ENCODE measurements at regions not wholly inside any gene's neighbourhood (a gene's known extent, or its start where the extent isn't known, plus 50 kb on each side); places are given as distances from the start of the nearest gene placed in this dataset.
"Not testable (repeated sequence)": the region's sequence is repeated elsewhere in the genome, so short reads cannot be mapped to it uniquely, and the experiment has no call there.

DNA sequence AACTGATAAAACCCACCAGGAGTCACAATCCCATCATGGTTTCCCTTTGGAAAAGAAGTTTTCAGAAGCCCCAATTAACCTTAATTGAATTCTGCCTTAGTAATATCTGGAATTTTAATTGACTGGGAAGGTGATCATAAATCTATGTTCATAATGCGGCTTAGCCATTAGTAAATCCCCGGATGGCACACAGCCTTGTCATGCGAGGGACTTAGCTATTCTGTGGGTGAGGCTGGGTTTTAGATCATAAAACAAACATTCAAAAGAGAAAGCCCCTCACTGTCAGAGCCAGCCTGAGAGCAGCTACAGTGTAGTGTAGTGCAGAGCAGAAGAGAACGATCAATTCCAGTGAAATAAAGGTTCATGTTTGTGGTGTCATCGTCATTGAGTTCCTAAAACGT, 124.0 kb upstream of the NOCT start:
- no peak for DNase-seq

DNA sequence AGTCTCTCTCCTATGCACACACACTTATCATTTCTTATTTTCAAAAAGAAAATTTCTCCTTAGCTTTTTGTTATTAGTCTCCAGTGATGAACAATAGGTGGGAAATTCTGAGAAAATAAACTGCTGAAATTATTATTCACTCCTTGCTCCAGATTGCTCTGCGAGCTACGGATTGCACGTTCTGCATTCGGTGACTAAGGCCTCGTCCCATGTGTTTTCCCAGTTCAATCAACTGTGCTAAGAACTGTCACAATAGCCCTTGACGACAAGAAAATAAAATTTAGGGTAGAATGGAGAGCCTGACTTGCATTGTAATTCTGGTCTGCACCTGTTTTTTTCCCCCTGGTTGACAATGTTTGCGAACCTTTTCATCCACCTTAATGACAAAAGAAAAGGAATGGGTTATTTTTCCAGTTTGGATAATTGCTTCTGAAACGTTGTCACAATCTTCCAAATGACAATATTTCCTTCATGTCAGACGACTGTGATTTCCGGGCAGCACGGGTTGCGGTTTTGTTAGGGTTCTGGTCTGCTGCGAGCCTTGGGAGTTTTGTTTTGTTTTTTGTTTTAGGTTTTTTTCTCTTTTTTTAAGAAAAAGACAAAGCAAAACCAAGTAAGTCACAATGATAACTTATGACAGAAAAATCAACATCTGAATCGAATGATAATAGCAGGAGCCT, 124.5 kb upstream of the NOCT start:
- DNase-seq, result no peak

- DNase-seq, result no peak
Observed at GRCh38 chr4:138889216-138889615, 126.4 kb upstream of the NOCT start.

DNA sequence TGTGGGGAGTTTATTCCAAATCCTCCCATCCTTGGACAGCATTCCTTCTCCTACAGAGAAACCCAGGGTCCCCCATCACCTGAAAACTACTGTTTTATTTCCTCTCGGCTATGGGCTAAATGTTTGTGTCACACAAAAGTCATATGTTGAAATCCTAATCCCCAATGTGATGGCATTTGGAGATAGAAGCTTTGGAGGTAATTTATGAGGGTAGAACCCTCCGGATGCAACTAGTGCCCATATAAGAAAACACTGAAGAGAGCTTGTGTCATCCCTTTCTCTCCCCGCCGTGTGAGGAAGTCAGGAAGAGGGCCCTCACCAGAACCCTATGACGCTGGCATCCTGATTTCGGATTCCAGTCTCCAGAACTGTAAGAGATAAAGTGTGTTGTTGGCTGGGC, 127.8 kb upstream of the NOCT start:
- DNase-seq, result no peak

DNA sequence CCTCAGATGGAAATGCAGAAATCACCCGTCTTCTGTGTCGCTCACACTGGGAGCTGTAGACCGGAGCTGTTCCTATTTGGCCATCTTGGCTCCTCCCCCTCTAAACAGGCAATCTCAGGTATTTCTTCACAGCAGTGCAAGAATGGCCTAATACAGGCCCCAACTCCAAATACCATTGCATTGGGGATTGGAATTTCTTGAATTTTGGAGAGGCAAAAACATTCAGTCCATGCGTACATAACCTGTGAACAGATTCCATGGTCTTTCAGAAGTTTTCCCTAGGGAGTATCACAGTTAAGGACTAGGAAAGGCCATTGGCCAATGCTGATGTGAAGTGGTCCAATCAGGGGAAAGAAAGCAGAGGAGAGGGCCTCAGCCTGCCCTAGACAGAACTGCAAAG, 128.2 kb upstream of the NOCT start:
- DNase-seq, result no peak

DNA sequence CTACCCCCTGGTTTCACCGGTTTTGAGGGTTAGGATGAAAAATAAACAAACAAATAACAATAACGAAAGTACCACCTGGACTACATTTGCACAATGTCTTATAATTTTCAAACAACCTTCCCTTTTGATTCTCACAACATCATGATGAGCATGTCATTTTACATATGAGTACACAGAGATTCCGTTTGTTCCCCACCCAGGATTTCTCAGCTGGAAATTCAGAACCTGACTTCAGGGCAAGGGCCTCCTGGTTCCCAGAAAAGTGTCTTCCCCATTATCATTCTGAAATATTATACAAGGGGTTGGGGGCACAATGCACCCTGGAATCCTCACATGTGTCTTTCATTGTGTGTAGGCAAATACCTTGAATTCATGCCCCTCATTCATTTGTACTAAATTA, 135.8 kb upstream of the NOCT start:
- no peak for DNase-seq

DNA sequence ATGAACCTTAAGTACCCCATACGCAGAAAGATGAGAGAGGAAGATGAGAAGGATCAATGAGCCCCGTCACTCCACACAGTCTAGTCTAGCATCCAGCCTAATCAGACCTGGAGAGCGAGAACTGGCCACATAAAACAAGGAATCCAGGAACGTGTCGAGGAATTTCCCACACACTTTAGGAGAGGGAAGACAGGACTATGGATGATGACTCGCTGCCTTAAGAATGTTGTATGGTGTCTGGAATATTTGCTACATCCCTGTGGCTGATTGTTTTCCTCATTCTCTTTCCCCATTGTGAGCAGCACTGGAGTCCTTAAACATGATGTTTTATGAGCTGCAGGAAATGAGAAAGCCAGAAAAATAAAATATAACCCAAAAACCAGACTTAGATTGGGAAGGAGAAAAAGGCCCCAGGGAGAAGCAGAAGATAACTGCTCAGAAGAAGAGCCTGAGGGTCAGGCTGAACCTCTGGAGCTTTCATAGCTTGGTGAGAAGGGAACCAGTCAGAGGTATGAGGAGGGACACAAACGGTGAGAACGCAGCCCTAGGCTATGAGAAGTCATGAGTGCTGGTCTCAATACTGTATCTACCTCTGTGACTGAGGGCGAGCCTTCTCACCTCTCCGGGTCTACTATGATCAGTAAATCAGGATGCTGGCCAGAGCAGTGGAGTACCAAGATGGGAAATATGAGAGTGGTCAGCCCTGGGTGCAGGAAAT, 139.5 kb upstream of the NOCT start:
- DNase-seq, result no peak

DNA sequence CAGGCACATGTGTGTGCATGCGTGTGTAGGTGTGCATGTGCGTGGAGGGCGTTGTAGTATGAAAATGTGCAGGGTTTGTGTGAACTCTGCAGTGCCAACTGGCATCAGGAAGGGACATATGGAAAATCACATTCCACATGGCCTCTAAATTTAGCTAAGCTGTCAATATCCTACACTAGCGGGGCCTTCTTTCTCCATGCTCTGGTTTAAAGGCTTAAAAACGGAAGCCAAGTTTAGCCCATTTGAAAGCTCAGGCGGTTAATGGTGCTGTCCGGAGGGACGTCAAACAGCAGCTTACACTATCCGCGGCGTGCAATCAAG, 144.1 kb upstream of the NOCT start:
- no peak for DNase-seq

DNA sequence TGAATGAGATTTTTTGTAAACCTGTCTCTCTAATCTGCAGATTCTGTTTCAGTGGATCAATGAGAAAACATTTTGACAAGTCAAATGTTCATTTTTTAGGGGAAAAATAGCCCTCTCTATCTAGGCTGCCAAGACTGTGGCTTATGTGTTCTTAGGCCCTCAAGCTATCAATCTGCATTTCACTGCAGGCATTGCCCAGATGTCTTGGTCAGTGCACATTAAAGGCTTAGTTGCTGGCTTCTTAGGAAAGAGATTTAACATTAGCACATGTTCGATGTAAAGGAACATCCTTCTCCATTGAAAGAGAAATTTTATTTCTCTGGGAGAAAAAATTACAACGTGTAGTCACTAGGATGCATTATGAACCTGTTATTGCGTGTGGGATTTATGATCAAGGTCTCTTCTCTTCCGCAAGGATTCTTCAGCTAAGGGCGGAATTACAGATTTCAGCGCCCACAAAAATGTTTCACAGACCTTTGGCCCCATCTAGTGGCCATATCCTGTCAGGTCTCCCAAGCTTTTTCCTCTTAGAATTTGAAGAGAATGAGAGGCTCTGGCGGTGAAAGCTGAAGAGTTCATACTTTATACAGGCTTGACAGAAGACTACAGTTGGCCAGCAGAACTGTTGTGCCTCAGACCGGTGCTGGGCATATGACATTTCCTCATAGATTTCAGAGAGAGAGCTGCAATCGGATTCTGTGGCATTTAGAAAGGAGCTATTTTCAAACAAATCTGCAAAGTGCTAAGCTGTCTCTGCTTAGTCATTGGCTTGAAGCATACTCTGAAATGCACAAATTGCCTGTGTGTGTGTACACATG, 144.6 kb upstream of the NOCT start:
- DNase-seq, result no peak

DNA sequence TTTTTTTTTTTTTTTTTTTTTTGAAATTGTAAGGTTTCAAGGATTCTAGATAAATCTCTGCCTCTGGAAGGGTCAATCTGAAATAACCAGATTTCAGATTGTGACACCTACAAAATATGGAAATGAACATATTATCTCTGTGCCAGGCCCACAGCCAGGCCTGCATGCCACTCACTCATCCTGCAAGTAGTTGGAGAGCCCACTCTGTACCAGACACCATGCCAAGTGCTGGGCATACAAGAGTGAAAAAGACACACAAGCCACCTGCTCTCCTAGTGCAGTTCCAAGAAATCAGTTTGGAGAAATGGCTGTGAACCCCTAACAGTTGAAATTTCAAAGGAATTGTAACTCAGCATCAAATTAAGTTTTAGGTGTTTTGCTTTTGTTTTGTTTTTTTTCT, 145.9 kb upstream of the NOCT start:
- DNase-seq, result no peak

- DNase-seq, result no peak
Observed at GRCh38 chr4:138869165-138869564, 146.4 kb upstream of the NOCT start.

DNA sequence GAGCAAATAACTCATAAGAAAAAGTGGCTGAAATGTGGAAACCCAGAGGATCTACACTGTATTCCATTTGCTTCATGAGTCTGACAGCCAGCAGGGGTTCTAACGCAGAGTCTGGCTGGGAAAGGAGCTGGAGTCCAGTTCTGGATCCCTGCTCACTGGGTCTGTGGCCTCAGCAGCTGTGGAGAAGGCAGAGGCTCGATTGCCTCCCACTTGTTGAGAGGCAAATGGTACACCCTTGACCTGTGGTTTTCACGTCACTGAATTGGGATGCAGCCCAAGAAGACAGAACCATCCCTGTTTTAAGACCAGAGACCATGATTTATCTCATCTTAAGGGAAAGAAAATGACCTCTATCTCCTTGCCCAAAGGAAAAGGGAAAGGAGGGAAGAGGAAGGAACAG, 147.0 kb upstream of the NOCT start:
- DNase-seq, result no peak

DNA sequence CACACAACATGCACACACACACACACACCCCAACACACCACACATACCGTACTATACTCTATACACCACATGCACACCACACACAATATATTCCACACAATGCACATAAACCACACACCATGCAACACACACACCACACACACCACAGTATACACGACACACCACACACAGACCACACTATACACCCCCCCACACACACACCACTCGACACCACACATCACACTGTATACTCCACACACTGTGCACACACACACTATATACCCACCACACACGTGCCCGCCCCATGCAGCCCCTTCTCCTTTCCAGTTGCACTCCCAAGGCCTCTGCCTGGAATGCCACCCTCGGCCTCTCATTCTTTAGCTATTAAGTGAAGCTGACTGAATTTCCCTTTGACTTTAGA, 148.2 kb upstream of the NOCT start:
- no peak for DNase-seq

DNA sequence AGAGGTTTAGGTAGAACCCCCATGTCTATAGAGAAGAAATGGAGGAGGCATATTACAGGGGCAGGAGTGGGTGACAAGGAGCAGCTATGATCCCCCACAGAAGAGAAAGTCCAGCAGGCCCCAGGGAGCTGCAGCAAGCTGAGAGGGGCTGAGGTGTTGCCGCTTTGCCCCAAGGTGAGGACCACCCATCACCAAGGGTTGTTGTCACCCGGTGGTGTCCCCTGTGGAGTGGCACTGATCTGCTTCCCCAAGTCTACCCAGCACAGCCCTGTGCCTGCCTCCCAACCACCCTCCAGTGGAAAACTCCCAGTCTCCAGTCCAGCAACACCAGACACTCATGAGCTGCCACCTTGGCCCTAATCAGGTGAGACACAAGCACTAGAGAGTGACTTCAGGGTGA, 149.3 kb upstream of the NOCT start:
- no peak for DNase-seq

DNA sequence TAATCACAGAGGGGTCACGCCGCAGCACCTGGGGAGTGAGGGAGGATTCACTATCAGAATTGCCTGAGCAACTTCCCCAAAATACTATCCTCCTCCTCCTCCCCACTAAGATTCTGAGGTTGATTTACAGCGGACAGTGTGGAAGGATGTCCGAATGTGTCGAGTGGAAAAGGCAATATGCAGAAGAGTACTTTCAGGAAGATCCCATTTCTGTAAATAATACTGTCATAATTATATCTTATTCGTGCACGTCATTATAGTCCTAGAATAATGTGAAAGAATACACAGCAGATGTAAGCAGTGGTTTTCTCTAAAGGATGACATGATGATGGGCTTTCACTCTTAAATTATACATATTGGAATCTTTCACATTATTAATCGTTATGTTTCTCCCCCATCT, 149.8 kb upstream of the NOCT start:
- no peak for DNase-seq

DNA sequence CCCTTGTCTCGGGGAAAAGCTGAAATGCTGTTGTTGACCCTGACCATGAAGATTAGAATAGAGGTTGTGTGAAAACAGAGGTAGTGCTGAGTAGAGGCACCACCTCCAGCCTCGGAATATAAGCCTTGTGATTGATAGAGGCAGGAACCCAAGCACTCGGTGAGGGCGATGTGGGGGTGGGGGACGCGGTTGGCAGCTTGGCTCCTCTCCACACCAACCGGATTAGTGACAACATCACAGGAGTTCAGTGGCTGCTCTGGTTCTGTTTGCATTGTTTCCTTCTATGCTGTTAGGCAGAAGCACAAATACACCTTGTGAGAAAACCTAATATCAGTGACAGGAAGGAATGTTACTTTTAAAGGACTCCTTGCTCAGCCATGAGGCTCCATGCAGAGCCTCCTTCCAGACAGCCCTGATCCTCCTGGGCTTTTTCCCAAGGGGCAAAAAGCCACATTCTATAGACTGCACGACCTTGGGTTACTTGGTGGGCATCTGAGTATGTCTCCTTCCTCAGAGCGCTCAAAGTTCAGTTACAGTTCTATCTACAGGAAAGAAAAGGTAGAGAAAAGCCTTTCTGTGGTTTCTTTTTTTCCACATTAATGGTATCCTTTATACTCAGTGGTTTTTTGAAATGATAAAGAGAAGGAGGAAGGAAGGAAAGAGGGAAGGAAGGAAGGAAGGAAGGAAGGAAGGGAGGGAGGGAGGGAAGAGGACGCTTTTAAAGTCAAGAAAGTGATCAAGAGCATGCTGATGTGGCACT, 150.4 kb upstream of the NOCT start:
- DNase-seq, result no peak

- DNase-seq, result no peak
Observed at GRCh38 chr4:138863160-138863559, 152.4 kb upstream of the NOCT start.

DNA sequence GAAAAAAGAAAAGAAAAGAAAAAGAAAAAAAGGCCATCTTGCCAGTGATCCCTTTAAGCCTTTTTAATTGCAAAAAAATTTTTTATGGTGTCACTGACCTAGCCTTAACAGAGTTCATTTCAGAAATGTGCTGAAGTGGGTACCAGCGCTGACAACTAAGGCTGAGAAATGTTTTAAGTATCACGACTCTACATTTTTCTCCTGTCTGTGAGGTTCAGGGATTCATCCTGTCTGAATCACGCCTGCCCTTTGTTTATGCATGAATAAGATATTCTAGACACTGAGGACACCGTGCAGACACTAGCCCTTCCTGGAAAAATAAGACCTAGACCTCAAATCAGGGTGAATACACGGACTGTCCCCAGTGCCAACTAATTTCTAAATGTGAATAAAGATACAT, 154.4 kb upstream of the NOCT start:
- DNase-seq, result no peak

- not testable (repeated sequence) for DNase-seq
Observed at GRCh38 chr4:138860357-138860756, 155.2 kb upstream of the NOCT start.

GRCh38 chr4:138859254-138859653, 156.3 kb upstream of the NOCT start:
- no peak for DNase-seq

- no peak for DNase-seq
Observed at GRCh38 chr4:138858419-138858818, 157.2 kb upstream of the NOCT start.

- no peak for DNase-seq
Observed at GRCh38 chr4:138857416-138857815, 158.2 kb upstream of the NOCT start.

DNA sequence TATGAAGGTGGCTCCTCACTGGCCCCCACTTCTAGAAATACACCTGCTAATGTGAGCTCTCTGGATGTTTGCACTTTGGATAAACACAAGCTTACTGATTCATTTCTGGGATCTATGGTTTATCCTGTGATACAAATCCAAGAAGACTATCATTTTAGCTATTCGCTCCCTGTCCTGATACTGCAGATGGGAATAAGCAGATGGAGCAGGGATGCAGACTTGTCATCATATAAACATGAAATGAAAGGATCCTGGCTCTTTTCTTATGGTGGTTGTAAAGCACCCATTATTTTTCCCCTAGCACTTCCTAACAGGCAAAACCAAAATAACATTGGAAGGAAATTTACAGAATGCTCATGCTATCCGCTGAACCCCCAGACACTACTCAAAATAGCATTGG, 162.9 kb upstream of the NOCT start:
- no peak for DNase-seq

Data from SIG-M5 (cell line).